ENCODE measurements at regions not wholly inside any gene's neighbourhood (a gene's known extent, or its start where the extent isn't known, plus 50 kb on each side); places are given as distances from the start of the nearest gene placed in this dataset.

DNA sequence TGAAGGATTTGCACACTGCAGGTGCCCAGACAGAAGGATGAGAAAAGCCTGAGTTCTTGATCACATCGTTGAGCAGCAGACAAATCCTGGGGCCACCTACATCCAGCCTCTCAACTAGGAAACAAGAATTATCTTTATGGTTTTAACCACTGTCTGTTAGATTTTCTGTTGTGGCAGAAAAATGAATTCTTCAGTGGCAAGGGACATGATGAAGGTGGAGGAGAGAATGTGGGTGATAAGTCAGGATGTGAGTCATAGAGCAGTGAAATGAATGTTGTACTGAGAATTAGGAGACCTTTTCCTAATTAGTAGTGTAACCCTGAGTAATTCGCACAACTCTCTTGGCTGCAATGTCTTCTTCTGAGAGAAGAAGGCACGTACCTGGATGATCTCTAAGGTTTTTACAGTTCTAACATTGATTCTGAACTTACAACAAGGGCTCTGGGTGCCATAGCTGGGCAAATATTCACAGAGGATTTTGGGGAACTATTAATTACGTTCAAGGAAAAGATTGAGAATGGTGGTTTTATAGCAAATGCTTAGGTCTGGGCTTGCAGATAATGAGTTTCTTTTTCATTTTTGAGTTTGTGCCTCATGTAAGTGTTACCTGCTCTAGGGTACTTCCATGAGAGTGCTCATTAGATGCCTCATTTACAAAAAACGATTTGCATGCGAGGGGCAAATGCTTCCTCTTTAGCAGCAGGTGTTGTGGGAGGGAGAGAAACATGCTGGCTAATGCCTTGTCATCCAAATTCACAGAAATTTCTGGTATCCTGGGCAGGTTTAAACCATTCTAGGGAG lies 111.0 kb upstream of the KL start:
- no peak overlapping the region for H3K4me3 ChIP-seq
- H3K27me3 ChIP-seq, result no peaks in the 10 kb centered on the region
- intact Hi-C loops (cut with DNase I; ENCODE audit: low total_unique reads), result no loop called here
- DNase-seq, result no peak
- TF ChIP-seq, protein P1, sequence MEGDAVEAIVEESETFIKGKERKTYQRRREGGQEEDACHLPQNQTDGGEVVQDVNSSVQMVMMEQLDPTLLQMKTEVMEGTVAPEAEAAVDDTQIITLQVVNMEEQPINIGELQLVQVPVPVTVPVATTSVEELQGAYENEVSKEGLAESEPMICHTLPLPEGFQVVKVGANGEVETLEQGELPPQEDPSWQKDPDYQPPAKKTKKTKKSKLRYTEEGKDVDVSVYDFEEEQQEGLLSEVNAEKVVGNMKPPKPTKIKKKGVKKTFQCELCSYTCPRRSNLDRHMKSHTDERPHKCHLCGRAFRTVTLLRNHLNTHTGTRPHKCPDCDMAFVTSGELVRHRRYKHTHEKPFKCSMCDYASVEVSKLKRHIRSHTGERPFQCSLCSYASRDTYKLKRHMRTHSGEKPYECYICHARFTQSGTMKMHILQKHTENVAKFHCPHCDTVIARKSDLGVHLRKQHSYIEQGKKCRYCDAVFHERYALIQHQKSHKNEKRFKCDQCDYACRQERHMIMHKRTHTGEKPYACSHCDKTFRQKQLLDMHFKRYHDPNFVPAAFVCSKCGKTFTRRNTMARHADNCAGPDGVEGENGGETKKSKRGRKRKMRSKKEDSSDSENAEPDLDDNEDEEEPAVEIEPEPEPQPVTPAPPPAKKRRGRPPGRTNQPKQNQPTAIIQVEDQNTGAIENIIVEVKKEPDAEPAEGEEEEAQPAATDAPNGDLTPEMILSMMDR (IDR thresholded peaks at IDR 0.05), result no peak
- H3K9me3 ChIP-seq, result no peaks in the 10 kb centered on the region
- H3K36me3 ChIP-seq, result no peaks in the 10 kb centered on the region
- H3K4me1 ChIP-seq, result peaks cover 0 to 40% (median 21%) of the 10 kb centered on the region in 4 donors
- H3K27ac ChIP-seq, result no peak overlapping the region

DNA sequence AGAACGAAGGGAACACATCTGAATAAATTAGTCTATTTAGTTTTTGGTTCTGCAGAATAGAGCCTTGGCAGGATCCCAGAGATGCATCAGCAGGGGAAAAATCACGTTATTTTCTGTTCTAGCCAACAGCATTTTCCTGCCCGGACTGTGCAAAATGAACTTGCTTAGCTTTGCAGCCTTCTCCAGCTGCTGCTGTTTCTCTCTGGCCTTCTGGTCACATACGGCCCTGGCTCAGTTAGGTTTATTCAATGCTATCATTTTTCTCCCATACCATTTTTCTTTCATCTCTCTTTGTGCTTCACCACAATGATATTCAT lies 110.4 kb upstream of the KL start:
- Histone ChIP-seq H3K4me1 (peaks cover 0 to 40% (median 21%) of the 10 kb centered on the region in 4 donors), H3K27me3 (no peaks in the 10 kb centered on the region), H3K4me3 (no peak overlapping the region), H3K27ac (no peak overlapping the region), H3K36me3 (no peaks in the 10 kb centered on the region), H3K9me3 (no peaks in the 10 kb centered on the region)
- intact Hi-C loops (cut with DNase I; ENCODE audit: low total_unique reads), result no loop called here
- TF ChIP-seq, protein P1 (IDR thresholded peaks at IDR 0.05), result no peak
- peak in 1 of 2 donors; percentile 24 for DNase-seq

DNA sequence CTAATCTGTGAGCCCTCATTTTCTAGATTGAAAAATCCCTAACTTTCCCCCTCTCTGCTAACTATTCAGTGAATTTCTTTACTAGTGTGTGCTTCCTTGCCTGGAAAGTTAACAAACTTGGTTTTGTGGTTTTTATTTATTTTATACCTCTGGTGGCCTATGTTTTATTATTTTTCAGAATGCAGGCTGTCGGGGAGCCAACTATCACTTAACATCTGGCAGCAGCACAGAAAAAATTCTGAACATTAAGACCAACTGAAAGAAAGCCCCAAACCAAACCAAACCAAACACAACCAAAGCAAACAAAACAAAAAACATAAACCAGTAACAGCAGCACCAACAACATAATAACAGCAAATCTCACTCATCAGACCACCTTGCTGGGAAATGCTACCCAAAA lies 109.0 kb upstream of the KL start:
- Histone ChIP-seq H3K36me3 (no peaks in the 10 kb centered on the region), H3K4me1 (peaks cover 0 to 35% (median 19%) of the 10 kb centered on the region in 4 donors), H3K4me3 (no peak overlapping the region), H3K9me3 (no peaks in the 10 kb centered on the region), H3K27ac (no peak overlapping the region), H3K27me3 (no peaks in the 10 kb centered on the region)
- intact Hi-C loops (cut with DNase I; ENCODE audit: low total_unique reads), result no loop called here
- no peak for DNase-seq
- TF ChIP-seq, protein P1 (IDR thresholded peaks at IDR 0.05), result no peak

DNA sequence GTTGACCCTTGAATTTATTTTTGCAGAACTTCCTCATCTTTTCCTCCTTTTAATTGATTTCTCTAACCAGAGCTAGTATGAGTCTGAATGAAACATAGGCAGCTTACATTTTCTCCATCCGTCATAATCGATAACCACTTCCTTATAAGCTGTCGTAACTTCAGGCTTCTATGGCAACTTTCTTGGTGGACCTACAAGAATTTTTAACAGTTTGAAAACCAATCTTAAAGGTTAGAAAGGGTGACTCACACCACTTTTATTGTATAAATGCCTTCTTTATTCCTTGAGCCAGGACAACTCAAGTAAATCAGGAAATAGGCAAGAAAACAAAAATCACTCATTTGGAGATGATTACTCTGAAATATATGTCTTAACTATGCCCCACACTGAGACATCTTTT lies 105.7 kb upstream of the KL start:
- Histone ChIP-seq H3K9me3 (no peaks in the 10 kb centered on the region), H3K27ac (no peak overlapping the region), H3K4me3 (no peak overlapping the region), H3K4me1 (peaks cover 0 to 14% (median 8%) of the 10 kb centered on the region in 4 donors), H3K27me3 (no peaks in the 10 kb centered on the region), H3K36me3 (no peaks in the 10 kb centered on the region)
- intact Hi-C loops (cut with DNase I; ENCODE audit: low total_unique reads), result no loop called here
- DNase-seq, result no peak
- TF ChIP-seq, protein P1 (IDR thresholded peaks at IDR 0.05), result no peak

DNA sequence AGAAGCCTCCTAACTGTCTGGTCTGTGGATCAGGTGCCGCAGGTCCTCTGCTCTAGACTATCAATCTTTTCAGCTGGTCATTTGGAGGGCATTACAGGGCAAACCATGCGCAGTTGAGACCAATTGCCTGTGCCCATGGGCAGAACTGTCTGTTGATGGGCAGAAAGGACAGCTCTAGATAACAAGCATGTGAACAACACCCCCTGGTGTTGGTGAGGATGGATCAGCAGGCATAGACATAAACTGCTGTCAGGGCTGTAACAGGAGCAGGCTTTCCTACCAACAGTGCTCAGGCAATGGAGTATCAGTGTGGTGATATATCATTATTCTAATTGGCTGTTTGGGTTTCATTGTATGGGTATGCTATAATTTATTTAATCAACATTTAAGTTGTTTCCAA lies 104.7 kb upstream of the KL start:
- H3K27ac ChIP-seq, result no peak overlapping the region
- H3K36me3 ChIP-seq, result no peaks in the 10 kb centered on the region
- H3K9me3 ChIP-seq, result peaks cover 0 to 4% (median 0%) of the 10 kb centered on the region in 3 donors
- peaks cover 0 to 5% (median 1%) of the 10 kb centered on the region in 4 donors for H3K4me1 ChIP-seq
- DNase-seq, result no peak
- TF ChIP-seq, protein P1 (IDR thresholded peaks at IDR 0.05), result peak in 1 of 2 experiments; percentile 7
- H3K27me3 ChIP-seq, result no peaks in the 10 kb centered on the region
- intact Hi-C loops (cut with DNase I; ENCODE audit: low total_unique reads), result no loop called here
- H3K4me3 ChIP-seq, result no peak overlapping the region
